ENCODE measurements at regions not wholly inside any gene's neighbourhood (a gene's known extent, or its start where the extent isn't known, plus 50 kb on each side); places are given as distances from the start of the nearest gene placed in this dataset.

- TF ChIP-seq CTCF (conservative IDR thresholded peaks at IDR 0.05; ENCODE audit: low read length) (no peak), EZH2phosphoT487 (IDR thresholded peaks at IDR 0.05; ENCODE audit: borderline replicate concordance, low read depth, low read length) (no peak)
Observed at GRCh38 chr13:105641121-105641520, 894.3 kb downstream of the EFNB2 start.

Measured in OCI-LY7 (cell line).